GM23338 (cell line): ENCODE measurements at regions not wholly inside any gene's neighbourhood (a gene's known extent, or its start where the extent isn't known, plus 50 kb on each side); places are given as distances from the start of the nearest gene placed in this dataset.

ENCODE experiments used
- ATAC-seq: fragments of 200-7000 bp; cut with Tn5 transposase; 3 replicates; pipeline ENCODE4 v1.9.1; 2020
- DNase-seq: peaks from one replicate; pipeline ENCODE4 v3.0.0-alpha.2; 2015; ENCODE audit warnings: low spot score
- H2AFZ ChIP-seq: fragments of 200-600 bp; sonication (generic); 2 replicates; pipeline ENCODE4 v1.8.0; 2016; ENCODE audit warnings: antibody characterized with exemption, mild to moderate bottlenecking, moderate library complexity
- H3F3A ChIP-seq: fragments of 200-600 bp; sonication (generic); replicated peaks from 2 replicates; pipeline ENCODE4 v1.8.0; 2017; ENCODE audit warnings: antibody characterized with exemption, mixed run types, low read depth
- H3K27ac ChIP-seq: fragments of 200-600 bp; sonication (generic); 2 replicates; pipeline ENCODE4 v1.6.1; 2016; ENCODE audit warnings: low read depth
- H3K27me3 ChIP-seq: fragments of 200-600 bp; sonication (generic); 2 replicates; pipeline ENCODE4 v1.8.0; 2016; ENCODE audit warnings: mild to moderate bottlenecking, mixed run types, moderate library complexity; ENCODE audit not compliant: insufficient read depth
- H3K36me3 ChIP-seq: fragments of 200-600 bp; sonication (generic); 2 replicates; pipeline ENCODE4 v1.8.0; 2016; ENCODE audit warnings: mild to moderate bottlenecking; ENCODE audit not compliant: insufficient read depth
- H3K4me1 ChIP-seq: fragments of 200-600 bp; sonication (generic); 2 replicates; pipeline ENCODE4 v1.8.0; 2016; ENCODE audit warnings: mild to moderate bottlenecking, moderate library complexity; ENCODE audit not compliant: insufficient read depth
- H3K4me2 ChIP-seq: fragments of 200-600 bp; sonication (generic); 2 replicates; pipeline ENCODE4 v1.7.1; 2017; ENCODE audit warnings: mixed run types
- H3K4me3 ChIP-seq: fragments of 200-600 bp; sonication (generic); 2 replicates; pipeline ENCODE4 v1.6.1; 2016; ENCODE audit warnings: mixed run types
- H3K79me2 ChIP-seq: fragments of 200-600 bp; sonication (generic); replicated peaks from 2 replicates; pipeline ENCODE4 v1.8.0; 2017; ENCODE audit warnings: mild to moderate bottlenecking; ENCODE audit not compliant: insufficient read depth
- H3K9me2 ChIP-seq: fragments of 200-600 bp; sonication (generic); 2 replicates; pipeline ENCODE4 v1.8.0; 2017; ENCODE audit not compliant: insufficient read depth
- H4K20me1 ChIP-seq: fragments of 200-600 bp; sonication (generic); replicated peaks from 2 replicates; pipeline ENCODE4 v1.8.0; 2017; ENCODE audit warnings: mild to moderate bottlenecking; ENCODE audit not compliant: insufficient read depth
- H3K27ac Mint-ChIP-seq: 2 replicates; pipeline ENCODE4 v1.8.0; 2020; ENCODE audit warnings: inconsistent platforms, mild to moderate bottlenecking, moderate library complexity, mixed read lengths
- H3K27me3 Mint-ChIP-seq: 3 replicates; pipeline ENCODE4 v1.8.0; 2022; ENCODE audit warnings: low read depth, mild to moderate bottlenecking, moderate library complexity, mixed read lengths, inconsistent platforms; ENCODE audit not compliant: insufficient read depth, poor library complexity
- H3K36me3 Mint-ChIP-seq: 3 replicates; pipeline ENCODE4 v1.8.0; 2021; ENCODE audit warnings: low read depth, mild to moderate bottlenecking, inconsistent platforms, moderate library complexity, mixed read lengths
- H3K4me1 Mint-ChIP-seq: 3 replicates; pipeline ENCODE4 v1.8.0; 2020; ENCODE audit warnings: mild to moderate bottlenecking, inconsistent platforms, mixed read lengths
- H3K4me3 Mint-ChIP-seq: 3 replicates; pipeline ENCODE4 v1.8.0; 2021; ENCODE audit warnings: moderate library complexity, mild to moderate bottlenecking, inconsistent platforms, mixed read lengths
- H3K9me3 Mint-ChIP-seq: 3 replicates; pipeline ENCODE4 v1.8.0; 2020; ENCODE audit warnings: moderate library complexity, mild to moderate bottlenecking, inconsistent platforms, mixed read lengths
- CREB1 ChIP-seq: fragments of 250-450 bp; sonication (Bioruptor Pico); IDR thresholded peaks from 2 replicates; pipeline ENCODE4 v1.5.0; 2020; ENCODE audit warnings: low read depth, mild to moderate bottlenecking, moderate library complexity
- ETS1 ChIP-seq: IDR thresholded peaks from 2 replicates; pipeline ENCODE4 v1.6.1; 2016; ENCODE audit warnings: antibody characterized with exemption
- EZH2 ChIP-seq: fragments of 200-600 bp; sonication (generic); IDR thresholded peaks from one replicate; pipeline ENCODE4 v1.8.0; 2017; ENCODE audit warnings: antibody characterized with exemption, mild to moderate bottlenecking, low read depth; ENCODE audit not compliant: unreplicated experiment
- EZH2phosphoT487 ChIP-seq: fragments of 200-600 bp; sonication (generic); IDR thresholded peaks from one replicate; pipeline ENCODE4 v1.8.1; 2018; ENCODE audit warnings: antibody characterized with exemption; ENCODE audit not compliant: unreplicated experiment
- JUNB ChIP-seq: IDR thresholded peaks from one replicate; pipeline ENCODE4 v1.6.1; 2016; ENCODE audit warnings: antibody characterized with exemption; ENCODE audit not compliant: unreplicated experiment
- NANOG ChIP-seq: IDR thresholded peaks from 2 replicates; pipeline ENCODE4 v1.6.1; 2016; ENCODE audit warnings: antibody characterized with exemption, borderline replicate concordance
- POLR2AphosphoS5 ChIP-seq: IDR thresholded peaks from 2 replicates; pipeline ENCODE4 v1.6.1; 2016; ENCODE audit warnings: antibody characterized with exemption, low read depth
- STAT1 ChIP-seq: IDR thresholded peaks from one replicate; pipeline ENCODE4 v1.6.1; 2016; ENCODE audit warnings: antibody characterized with exemption; ENCODE audit not compliant: unreplicated experiment
- ZNF114 ChIP-seq: fragments of 250-450 bp; sonication (Bioruptor Pico); IDR thresholded peaks from 2 replicates; pipeline ENCODE4 v1.5.0; 2020; ENCODE audit warnings: mild to moderate bottlenecking, moderate library complexity
- ZNF331 ChIP-seq: fragments of 250-450 bp; sonication (Bioruptor Pico); IDR thresholded peaks from 2 replicates; pipeline ENCODE4 v1.5.0; 2020; ENCODE audit warnings: low read depth, mild to moderate bottlenecking, moderate library complexity
- TF ChIP-seq, protein P1 (sequence below), 2 experiments: fragments of 200-600 bp in 1 of 2; sonication (generic) in 1 of 2; conservative IDR thresholded peaks; 2 replicates each; pipeline versions ENCODE4 v1.5.1 to v1.6.1; 2016 to 2017; ENCODE audit warnings: antibody characterized with exemption in 2 of 2, low read depth in 2 of 2, mild to moderate bottlenecking in 2 of 2, moderate library complexity in 1 of 2
- TF ChIP-seq, protein P2 (sequence below): IDR thresholded peaks from one replicate; pipeline ENCODE4 v1.6.1; 2018; ENCODE audit warnings: antibody characterized with exemption; ENCODE audit not compliant: unreplicated experiment
- TF ChIP-seq, protein P3 (sequence below): fragments of 250-450 bp; sonication (Bioruptor Pico); IDR thresholded peaks from 2 replicates; pipeline ENCODE4 v1.5.0; 2020; ENCODE audit warnings: mild to moderate bottlenecking, moderate library complexity

DNA sequence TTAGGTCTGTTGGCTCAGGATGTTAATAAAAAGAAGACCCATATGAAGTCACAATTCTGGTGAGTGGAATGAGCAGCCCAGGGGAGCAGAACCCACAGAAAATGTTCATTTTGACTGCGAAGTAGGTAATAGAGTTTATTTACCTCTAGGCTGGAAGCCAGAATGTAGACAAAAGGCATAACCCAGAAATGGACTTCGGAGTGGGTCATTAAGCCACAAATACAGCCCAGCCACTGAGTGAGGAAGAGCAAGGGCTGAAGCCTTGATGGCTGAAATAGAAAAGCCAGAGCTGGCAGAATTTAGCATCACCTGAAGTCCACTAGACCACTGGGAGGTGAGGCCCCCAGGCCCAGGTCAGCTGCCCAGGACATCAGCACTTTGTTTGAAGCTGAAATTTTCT is 168.0 kb downstream of the NXNL2 start:
- Mint-ChIP-seq H3K4me3 (no peak overlapping the region), H3K4me1 (peaks cover 2% of the 10 kb centered on the region; the same call in 2 of the 3 replicates), H3K9me3 (peaks cover 5% of the 10 kb centered on the region; the same call in 2 of the 3 replicates), H3K27me3 (peaks cover 8% of the 10 kb centered on the region), H3K36me3 (no peaks in the 10 kb centered on the region), H3K27ac (no peak overlapping the region)
- H3K27ac ChIP-seq, result no peak overlapping the region
- no peaks in the 10 kb centered on the region for H3K27me3 ChIP-seq
- H3K4me3 ChIP-seq, result no peak overlapping the region
- H3K36me3 ChIP-seq, result no peaks in the 10 kb centered on the region
- H4K20me1 ChIP-seq, result no peaks in the 10 kb centered on the region
- no peaks in the 10 kb centered on the region for H3F3A ChIP-seq
- no peaks in the 10 kb centered on the region for H3K79me2 ChIP-seq
- DNase-seq (no peak), ATAC-seq (no peak)
- TF ChIP-seq STAT1 (no peak), EZH2phosphoT487 (no peak), JUNB (no peak), CREB1 (CRISPR knock-in tag) (no peak), ZNF331 (no peak), NANOG (no peak), ZNF114 (CRISPR knock-in tag) (no peak), ETS1 (no peak), EZH2 (no peak), POLR2AphosphoS5 (no peak)
- TF ChIP-seq, protein P1, sequence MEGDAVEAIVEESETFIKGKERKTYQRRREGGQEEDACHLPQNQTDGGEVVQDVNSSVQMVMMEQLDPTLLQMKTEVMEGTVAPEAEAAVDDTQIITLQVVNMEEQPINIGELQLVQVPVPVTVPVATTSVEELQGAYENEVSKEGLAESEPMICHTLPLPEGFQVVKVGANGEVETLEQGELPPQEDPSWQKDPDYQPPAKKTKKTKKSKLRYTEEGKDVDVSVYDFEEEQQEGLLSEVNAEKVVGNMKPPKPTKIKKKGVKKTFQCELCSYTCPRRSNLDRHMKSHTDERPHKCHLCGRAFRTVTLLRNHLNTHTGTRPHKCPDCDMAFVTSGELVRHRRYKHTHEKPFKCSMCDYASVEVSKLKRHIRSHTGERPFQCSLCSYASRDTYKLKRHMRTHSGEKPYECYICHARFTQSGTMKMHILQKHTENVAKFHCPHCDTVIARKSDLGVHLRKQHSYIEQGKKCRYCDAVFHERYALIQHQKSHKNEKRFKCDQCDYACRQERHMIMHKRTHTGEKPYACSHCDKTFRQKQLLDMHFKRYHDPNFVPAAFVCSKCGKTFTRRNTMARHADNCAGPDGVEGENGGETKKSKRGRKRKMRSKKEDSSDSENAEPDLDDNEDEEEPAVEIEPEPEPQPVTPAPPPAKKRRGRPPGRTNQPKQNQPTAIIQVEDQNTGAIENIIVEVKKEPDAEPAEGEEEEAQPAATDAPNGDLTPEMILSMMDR (conservative IDR thresholded peaks at IDR 0.05; ENCODE audit: low read depth in 2 of 2), result no peak
- TF ChIP-seq, protein P2, sequence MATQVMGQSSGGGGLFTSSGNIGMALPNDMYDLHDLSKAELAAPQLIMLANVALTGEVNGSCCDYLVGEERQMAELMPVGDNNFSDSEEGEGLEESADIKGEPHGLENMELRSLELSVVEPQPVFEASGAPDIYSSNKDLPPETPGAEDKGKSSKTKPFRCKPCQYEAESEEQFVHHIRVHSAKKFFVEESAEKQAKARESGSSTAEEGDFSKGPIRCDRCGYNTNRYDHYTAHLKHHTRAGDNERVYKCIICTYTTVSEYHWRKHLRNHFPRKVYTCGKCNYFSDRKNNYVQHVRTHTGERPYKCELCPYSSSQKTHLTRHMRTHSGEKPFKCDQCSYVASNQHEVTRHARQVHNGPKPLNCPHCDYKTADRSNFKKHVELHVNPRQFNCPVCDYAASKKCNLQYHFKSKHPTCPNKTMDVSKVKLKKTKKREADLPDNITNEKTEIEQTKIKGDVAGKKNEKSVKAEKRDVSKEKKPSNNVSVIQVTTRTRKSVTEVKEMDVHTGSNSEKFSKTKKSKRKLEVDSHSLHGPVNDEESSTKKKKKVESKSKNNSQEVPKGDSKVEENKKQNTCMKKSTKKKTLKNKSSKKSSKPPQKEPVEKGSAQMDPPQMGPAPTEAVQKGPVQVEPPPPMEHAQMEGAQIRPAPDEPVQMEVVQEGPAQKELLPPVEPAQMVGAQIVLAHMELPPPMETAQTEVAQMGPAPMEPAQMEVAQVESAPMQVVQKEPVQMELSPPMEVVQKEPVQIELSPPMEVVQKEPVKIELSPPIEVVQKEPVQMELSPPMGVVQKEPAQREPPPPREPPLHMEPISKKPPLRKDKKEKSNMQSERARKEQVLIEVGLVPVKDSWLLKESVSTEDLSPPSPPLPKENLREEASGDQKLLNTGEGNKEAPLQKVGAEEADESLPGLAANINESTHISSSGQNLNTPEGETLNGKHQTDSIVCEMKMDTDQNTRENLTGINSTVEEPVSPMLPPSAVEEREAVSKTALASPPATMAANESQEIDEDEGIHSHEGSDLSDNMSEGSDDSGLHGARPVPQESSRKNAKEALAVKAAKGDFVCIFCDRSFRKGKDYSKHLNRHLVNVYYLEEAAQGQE, result no peak
- TF ChIP-seq, protein P3, sequence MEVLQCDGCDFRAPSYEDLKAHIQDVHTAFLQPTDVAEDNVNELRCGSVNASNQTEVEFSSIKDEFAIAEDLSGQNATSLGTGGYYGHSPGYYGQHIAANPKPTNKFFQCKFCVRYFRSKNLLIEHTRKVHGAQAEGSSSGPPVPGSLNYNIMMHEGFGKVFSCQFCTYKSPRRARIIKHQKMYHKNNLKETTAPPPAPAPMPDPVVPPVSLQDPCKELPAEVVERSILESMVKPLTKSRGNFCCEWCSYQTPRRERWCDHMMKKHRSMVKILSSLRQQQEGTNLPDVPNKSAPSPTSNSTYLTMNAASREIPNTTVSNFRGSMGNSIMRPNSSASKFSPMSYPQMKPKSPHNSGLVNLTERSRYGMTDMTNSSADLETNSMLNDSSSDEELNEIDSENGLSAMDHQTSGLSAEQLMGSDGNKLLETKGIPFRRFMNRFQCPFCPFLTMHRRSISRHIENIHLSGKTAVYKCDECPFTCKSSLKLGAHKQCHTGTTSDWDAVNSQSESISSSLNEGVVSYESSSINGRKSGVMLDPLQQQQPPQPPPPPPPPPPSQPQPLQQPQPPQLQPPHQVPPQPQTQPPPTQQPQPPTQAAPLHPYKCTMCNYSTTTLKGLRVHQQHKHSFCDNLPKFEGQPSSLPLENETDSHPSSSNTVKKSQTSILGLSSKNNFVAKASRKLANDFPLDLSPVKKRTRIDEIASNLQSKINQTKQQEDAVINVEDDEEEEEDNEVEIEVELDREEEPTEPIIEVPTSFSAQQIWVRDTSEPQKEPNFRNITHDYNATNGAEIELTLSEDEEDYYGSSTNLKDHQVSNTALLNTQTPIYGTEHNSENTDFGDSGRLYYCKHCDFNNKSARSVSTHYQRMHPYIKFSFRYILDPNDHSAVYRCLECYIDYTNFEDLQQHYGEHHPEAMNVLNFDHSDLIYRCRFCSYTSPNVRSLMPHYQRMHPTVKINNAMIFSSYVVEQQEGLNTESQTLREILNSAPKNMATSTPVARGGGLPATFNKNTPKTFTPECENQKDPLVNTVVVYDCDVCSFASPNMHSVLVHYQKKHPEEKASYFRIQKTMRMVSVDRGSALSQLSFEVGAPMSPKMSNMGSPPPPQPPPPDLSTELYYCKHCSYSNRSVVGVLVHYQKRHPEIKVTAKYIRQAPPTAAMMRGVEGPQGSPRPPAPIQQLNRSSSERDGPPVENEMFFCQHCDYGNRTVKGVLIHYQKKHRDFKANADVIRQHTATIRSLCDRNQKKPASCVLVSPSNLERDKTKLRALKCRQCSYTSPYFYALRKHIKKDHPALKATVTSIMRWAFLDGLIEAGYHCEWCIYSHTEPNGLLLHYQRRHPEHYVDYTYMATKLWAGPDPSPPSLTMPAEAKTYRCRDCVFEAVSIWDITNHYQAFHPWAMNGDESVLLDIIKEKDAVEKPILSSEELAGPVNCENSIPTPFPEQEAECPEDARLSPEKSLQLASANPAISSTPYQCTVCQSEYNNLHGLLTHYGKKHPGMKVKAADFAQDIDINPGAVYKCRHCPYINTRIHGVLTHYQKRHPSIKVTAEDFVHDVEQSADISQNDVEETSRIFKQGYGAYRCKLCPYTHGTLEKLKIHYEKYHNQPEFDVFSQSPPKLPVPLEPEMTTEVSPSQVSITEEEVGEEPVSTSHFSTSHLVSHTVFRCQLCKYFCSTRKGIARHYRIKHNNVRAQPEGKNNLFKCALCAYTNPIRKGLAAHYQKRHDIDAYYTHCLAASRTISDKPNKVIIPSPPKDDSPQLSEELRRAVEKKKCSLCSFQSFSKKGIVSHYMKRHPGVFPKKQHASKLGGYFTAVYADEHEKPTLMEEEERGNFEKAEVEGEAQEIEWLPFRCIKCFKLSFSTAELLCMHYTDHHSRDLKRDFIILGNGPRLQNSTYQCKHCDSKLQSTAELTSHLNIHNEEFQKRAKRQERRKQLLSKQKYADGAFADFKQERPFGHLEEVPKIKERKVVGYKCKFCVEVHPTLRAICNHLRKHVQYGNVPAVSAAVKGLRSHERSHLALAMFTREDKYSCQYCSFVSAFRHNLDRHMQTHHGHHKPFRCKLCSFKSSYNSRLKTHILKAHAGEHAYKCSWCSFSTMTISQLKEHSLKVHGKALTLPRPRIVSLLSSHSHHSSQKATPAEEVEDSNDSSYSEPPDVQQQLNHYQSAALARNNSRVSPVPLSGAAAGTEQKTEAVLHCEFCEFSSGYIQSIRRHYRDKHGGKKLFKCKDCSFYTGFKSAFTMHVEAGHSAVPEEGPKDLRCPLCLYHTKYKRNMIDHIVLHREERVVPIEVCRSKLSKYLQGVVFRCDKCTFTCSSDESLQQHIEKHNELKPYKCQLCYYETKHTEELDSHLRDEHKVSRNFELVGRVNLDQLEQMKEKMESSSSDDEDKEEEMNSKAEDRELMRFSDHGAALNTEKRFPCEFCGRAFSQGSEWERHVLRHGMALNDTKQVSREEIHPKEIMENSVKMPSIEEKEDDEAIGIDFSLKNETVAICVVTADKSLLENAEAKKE (CRISPR knock-in tag), result no peak
- 0 out of 2 replicates have a peak, but pooled peaks cover 6% of the 10 kb centered on the region for H3K9me2 ChIP-seq
- H3K4me2 ChIP-seq, result no peak overlapping the region
- H3K4me1 ChIP-seq, result no peaks in the 10 kb centered on the region
- no peak overlapping the region for H2AFZ ChIP-seq
